ENCODE measurements at regions not wholly inside any gene's neighbourhood (a gene's known extent, or its start where the extent isn't known, plus 50 kb on each side); places are given as distances from the start of the nearest gene placed in this dataset.

DNA sequence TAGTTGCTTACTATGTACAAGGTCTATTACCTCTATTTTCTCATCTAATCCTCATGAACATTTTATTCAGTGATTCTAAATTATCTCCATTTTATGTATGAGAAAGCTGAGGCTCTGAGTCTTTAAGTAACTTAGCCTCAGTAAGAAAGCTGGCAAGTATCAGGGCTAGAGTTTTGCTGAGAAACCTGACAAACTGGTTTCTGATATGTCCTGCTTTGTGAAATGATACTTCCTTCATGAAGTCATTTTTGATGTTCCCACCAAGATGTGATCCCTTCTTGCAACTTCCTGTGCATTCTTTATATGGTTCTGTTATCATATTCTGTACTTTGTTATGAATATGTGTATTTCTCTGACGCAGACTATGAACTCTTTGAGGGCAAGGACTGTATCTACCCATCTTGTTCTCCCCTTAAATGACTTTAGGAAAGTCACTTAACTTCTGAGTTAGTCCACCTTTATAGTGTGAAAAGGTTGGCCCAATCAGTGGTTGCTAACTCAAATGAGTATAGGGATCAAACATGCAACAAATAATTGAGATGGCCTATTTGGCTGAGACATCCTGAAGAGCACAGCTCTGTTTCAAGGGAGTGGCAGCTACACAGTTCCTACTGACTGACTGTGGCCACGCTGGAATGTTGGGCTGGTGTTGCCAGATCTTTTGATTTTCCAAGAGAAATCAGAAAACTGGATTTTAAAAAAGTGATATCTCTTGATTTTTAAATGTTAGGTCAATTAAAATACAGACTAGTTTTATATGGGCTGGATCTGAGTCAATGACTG is 127.9 kb upstream of the AMOT start:
- Histone ChIP-seq H3K4me1 (ENCODE audit: control insufficient read depth in 1 of 2, extremely low read depth in 1 of 2, insufficient read depth in 2 of 2, low read length in 2 of 2) (no peaks in the 10 kb centered on the region), H3K27ac (ENCODE audit: low read length) (no peak overlapping the region), H3K27me3 (replicated peaks in 1 of 2; ENCODE audit: control insufficient read depth in 2 of 2, extremely low read depth in 1 of 2, insufficient read depth in 2 of 2, low read length in 1 of 2) (no peaks in the 10 kb centered on the region), H3K36me3 (ENCODE audit: control insufficient read depth in 2 of 2, extremely low read depth in 1 of 2, insufficient read depth in 1 of 2, low read length in 1 of 2) (no peaks in the 10 kb centered on the region), H3K4me3 (ENCODE audit: control insufficient read depth in 1 of 2, extremely low read depth in 1 of 2, low read length in 1 of 2) (no peak overlapping the region), H3K9me3 (no peaks in the 10 kb centered on the region)
- H3K4me1 Mint-ChIP-seq: no peaks in the 10 kb centered on the region
- ATAC-seq (replicated peaks in 1 of 4) (no peak), DNase-seq (no peak)
- no peak overlapping the region for H3K4me3 Mint-ChIP-seq
- H3K27ac Mint-ChIP-seq: no peak overlapping the region
- H3K27me3 Mint-ChIP-seq: peaks cover 0 to 18% of the 10 kb centered on the region in 2 donors
- H3K36me3 Mint-ChIP-seq: no peaks in the 10 kb centered on the region
- H3K9me3 Mint-ChIP-seq: no peaks in the 10 kb centered on the region
- CTCF ChIA-PET: no interaction called here
- WGBS (ENCODE audit: insufficient coverage): no CpG with 5 or more reads among the region's 2 CpGs
- POLR2A ChIA-PET: no interaction called here

DNA sequence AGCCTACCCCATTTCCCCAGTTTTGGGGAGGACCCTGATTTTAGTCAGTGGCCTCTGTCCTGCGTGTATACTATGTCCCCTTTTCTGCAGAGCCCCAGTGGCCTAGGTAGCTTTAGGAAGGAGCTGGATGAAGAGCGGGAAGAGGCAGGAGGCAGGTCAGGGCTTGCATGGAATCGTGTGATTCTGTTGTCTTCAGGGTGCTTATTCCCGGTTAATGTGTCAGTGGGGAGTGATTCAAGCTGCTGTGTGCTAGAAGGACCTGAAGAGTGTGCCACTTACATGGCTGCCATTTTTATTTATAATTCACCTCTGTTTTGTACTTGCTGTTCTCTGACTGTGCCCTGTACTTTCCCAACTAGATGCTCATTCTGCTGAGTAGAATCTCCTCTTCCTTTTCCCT is 127.3 kb upstream of the AMOT start:
- WGBS (ENCODE audit: insufficient coverage): no CpG with 5 or more reads among the region's 4 CpGs
- CTCF ChIA-PET: no interaction called here
- no peak overlapping the region for H3K27ac ChIP-seq (ENCODE audit: low read length)
- no peaks in the 10 kb centered on the region for H3K4me1 ChIP-seq (ENCODE audit: control insufficient read depth in 1 of 2, extremely low read depth in 1 of 2, insufficient read depth in 2 of 2, low read length in 2 of 2)
- Mint-ChIP-seq H3K4me1 (no peaks in the 10 kb centered on the region), H3K27ac (no peak overlapping the region), H3K27me3 (peaks cover 0 to 18% of the 10 kb centered on the region in 2 donors), H3K36me3 (no peaks in the 10 kb centered on the region), H3K9me3 (no peaks in the 10 kb centered on the region), H3K4me3 (no peak overlapping the region)
- H3K36me3 ChIP-seq (ENCODE audit: control insufficient read depth in 2 of 2, extremely low read depth in 1 of 2, insufficient read depth in 1 of 2, low read length in 1 of 2): no peaks in the 10 kb centered on the region
- H3K9me3 ChIP-seq: no peaks in the 10 kb centered on the region
- H3K4me3 ChIP-seq (ENCODE audit: control insufficient read depth in 1 of 2, extremely low read depth in 1 of 2, low read length in 1 of 2): no peak overlapping the region
- no peak for ATAC-seq (replicated peaks in 1 of 4)
- no peaks in the 10 kb centered on the region for H3K27me3 ChIP-seq (replicated peaks in 1 of 2; ENCODE audit: control insufficient read depth in 2 of 2, extremely low read depth in 1 of 2, insufficient read depth in 2 of 2, low read length in 1 of 2)
- POLR2A ChIA-PET: no interaction called here
- no peak for DNase-seq

DNA sequence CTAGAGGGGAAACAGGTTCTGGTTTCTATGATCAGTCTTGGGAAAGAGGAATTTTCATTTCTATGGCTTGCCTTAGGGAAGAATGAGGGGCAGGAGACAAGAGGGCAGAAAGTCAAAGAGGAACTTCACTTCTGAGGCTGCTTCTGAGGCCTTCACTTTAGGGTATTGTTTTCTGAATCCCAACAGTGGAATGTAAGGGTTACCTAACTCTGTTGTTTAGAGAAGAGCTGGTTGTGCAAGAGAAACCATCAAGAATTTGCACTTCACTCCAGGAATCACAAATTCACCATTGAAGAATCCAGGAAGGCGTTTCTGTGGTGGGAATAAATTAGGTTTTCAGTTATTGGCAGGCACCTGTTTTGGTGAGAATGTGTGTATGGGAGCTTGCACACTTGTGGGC is 126.7 kb upstream of the AMOT start:
- no peaks in the 10 kb centered on the region for H3K9me3 ChIP-seq
- CTCF ChIA-PET: no interaction called here
- H3K4me3 ChIP-seq (ENCODE audit: control insufficient read depth in 1 of 2, extremely low read depth in 1 of 2, low read length in 1 of 2): no peak overlapping the region
- Mint-ChIP-seq H3K27ac (no peak overlapping the region), H3K4me1 (no peaks in the 10 kb centered on the region), H3K9me3 (no peaks in the 10 kb centered on the region), H3K4me3 (no peak overlapping the region), H3K36me3 (no peaks in the 10 kb centered on the region), H3K27me3 (peaks cover 0 to 18% of the 10 kb centered on the region in 2 donors)
- H3K27me3 ChIP-seq (replicated peaks in 1 of 2; ENCODE audit: control insufficient read depth in 2 of 2, extremely low read depth in 1 of 2, insufficient read depth in 2 of 2, low read length in 1 of 2): no peaks in the 10 kb centered on the region
- no peaks in the 10 kb centered on the region for H3K36me3 ChIP-seq (ENCODE audit: control insufficient read depth in 2 of 2, extremely low read depth in 1 of 2, insufficient read depth in 1 of 2, low read length in 1 of 2)
- no peaks in the 10 kb centered on the region for H3K4me1 ChIP-seq (ENCODE audit: control insufficient read depth in 1 of 2, extremely low read depth in 1 of 2, insufficient read depth in 2 of 2, low read length in 2 of 2)
- ATAC-seq (replicated peaks in 1 of 4): no peak
- no CpG with 5 or more reads among the region's 1 CpG for WGBS (ENCODE audit: insufficient coverage)
- no peak for DNase-seq
- POLR2A ChIA-PET: no interaction called here
- H3K27ac ChIP-seq (ENCODE audit: low read length): no peak overlapping the region

DNA sequence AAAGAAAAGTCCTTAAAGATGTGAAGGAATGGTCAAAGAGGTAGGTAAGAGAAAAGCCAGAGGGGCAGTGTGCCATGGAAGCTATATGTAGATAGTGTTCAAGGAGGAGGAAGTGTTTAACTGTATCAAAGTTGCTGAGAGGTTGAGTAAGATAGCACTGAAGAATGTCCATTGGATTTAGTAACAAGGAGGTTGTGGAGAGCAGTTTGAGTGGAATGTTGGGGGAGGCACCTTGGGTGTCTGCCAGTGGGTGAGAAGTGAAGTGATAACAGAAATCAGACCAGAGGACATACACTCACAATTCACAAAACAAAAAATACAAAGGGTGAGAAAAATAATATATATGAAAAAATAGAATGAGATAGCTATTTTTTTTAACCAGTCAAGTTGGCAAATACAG is 121.3 kb upstream of the AMOT start:
- Mint-ChIP-seq H3K27ac (no peak overlapping the region), H3K4me1 (no peaks in the 10 kb centered on the region), H3K27me3 (peaks cover 0 to 7% of the 10 kb centered on the region in 2 donors), H3K36me3 (no peaks in the 10 kb centered on the region), H3K4me3 (no peak overlapping the region), H3K9me3 (no peaks in the 10 kb centered on the region)
- Histone ChIP-seq H3K27ac (ENCODE audit: low read length) (no peak overlapping the region), H3K27me3 (replicated peaks in 1 of 2; ENCODE audit: control insufficient read depth in 2 of 2, extremely low read depth in 1 of 2, insufficient read depth in 2 of 2, low read length in 1 of 2) (no peaks in the 10 kb centered on the region), H3K36me3 (ENCODE audit: control insufficient read depth in 2 of 2, extremely low read depth in 1 of 2, insufficient read depth in 1 of 2, low read length in 1 of 2) (no peaks in the 10 kb centered on the region), H3K4me3 (ENCODE audit: control insufficient read depth in 1 of 2, extremely low read depth in 1 of 2, low read length in 1 of 2) (no peak overlapping the region), H3K9me3 (no peaks in the 10 kb centered on the region), H3K4me1 (ENCODE audit: control insufficient read depth in 1 of 2, extremely low read depth in 1 of 2, insufficient read depth in 2 of 2, low read length in 2 of 2) (no peaks in the 10 kb centered on the region)
- POLR2A ChIA-PET: interaction anchor here in 1 of 2 donors (0.5 kb wide), 1 partner anchor 98 kb away, joined by 6 read pairs; no protein-coding TSS in a partner anchor
- ATAC-seq (replicated peaks in 1 of 4): no peak
- no peak for DNase-seq
- CTCF ChIA-PET: no interaction called here

DNA sequence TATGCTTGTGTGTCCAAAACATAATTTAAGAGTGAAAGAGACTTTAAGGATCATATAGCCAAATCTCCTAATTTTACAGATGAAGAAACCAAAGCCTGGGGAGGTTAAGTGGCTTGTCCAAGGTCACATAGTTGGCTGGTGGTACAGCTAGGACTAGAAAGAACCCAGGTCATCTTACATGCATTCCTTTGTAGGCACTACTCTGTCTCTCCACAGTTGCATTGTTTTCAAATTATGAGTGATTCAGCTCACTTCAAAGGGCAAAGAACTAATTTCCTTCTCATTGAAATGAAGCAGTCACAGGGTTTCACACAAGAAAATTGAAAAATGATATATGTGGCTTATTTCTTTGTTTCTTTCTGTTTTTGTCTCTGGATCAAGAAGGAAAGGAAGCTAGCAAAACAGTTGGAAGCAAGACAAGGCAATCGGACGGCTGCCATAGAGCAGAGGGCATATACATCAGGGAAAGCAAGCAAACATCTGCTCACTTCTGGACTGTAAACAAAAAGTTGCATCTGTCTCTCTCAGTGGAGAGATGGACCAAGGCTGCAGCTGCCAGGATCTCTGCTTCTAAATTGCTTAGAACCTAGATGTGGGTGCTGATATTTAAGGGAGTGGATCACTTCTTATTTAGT is 107.5 kb upstream of the AMOT start:
- no peak for DNase-seq
- no peaks in the 10 kb centered on the region for H3K27me3 ChIP-seq (replicated peaks in 1 of 2; ENCODE audit: control insufficient read depth in 2 of 2, extremely low read depth in 1 of 2, insufficient read depth in 2 of 2, low read length in 1 of 2)
- no peaks in the 10 kb centered on the region for H3K36me3 ChIP-seq (ENCODE audit: control insufficient read depth in 2 of 2, extremely low read depth in 1 of 2, insufficient read depth in 1 of 2, low read length in 1 of 2)
- no peaks in the 10 kb centered on the region for H3K4me1 ChIP-seq (ENCODE audit: control insufficient read depth in 1 of 2, extremely low read depth in 1 of 2, insufficient read depth in 2 of 2, low read length in 2 of 2)
- ATAC-seq (replicated peaks in 1 of 4): no peak
- CTCF ChIA-PET: no interaction called here
- no peaks in the 10 kb centered on the region for H3K9me3 ChIP-seq
- no peak overlapping the region for H3K4me3 ChIP-seq (ENCODE audit: control insufficient read depth in 1 of 2, extremely low read depth in 1 of 2, low read length in 1 of 2)
- Mint-ChIP-seq H3K36me3 (no peaks in the 10 kb centered on the region), H3K27ac (no peak overlapping the region), H3K9me3 (no peaks in the 10 kb centered on the region), H3K4me1 (no peaks in the 10 kb centered on the region), H3K4me3 (no peak overlapping the region), H3K27me3 (peaks cover 0 to 17% of the 10 kb centered on the region in 2 donors)
- POLR2A ChIA-PET: no interaction called here
- WGBS (ENCODE audit: insufficient coverage): 100% methylated on average over 2 of the region's 2 CpGs
- no peak overlapping the region for H3K27ac ChIP-seq (ENCODE audit: low read length)

DNA sequence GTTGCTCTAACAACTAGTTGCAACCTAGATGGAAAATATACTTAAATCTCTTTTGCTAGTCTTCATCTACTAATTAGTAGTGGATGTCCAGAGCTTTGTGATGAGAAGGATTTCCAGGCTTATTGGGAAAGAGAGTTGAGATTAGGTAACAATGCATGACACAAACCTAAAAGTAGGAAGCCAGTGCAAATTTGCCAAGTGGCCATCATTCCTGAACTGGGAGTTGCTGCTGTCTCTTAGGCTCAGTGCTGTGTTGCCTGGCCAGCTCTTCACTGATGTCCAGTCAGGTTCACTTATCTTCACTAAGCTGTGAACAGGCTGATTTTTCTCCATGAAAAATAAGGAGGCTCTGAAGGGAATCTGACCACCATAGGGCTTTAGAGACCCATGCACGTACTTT is 105.6 kb upstream of the AMOT start:
- H3K4me1 Mint-ChIP-seq: no peaks in the 10 kb centered on the region
- peaks cover 0 to 7% of the 10 kb centered on the region in 2 donors for H3K27me3 Mint-ChIP-seq
- Histone ChIP-seq H3K27ac (ENCODE audit: low read length) (no peak overlapping the region), H3K4me1 (ENCODE audit: control insufficient read depth in 1 of 2, extremely low read depth in 1 of 2, insufficient read depth in 2 of 2, low read length in 2 of 2) (no peaks in the 10 kb centered on the region), H3K36me3 (ENCODE audit: control insufficient read depth in 2 of 2, extremely low read depth in 1 of 2, insufficient read depth in 1 of 2, low read length in 1 of 2) (no peaks in the 10 kb centered on the region), H3K9me3 (no peaks in the 10 kb centered on the region), H3K4me3 (ENCODE audit: control insufficient read depth in 1 of 2, extremely low read depth in 1 of 2, low read length in 1 of 2) (no peak overlapping the region), H3K27me3 (replicated peaks in 1 of 2; ENCODE audit: control insufficient read depth in 2 of 2, extremely low read depth in 1 of 2, insufficient read depth in 2 of 2, low read length in 1 of 2) (no peaks in the 10 kb centered on the region)
- POLR2A ChIA-PET: no interaction called here
- H3K4me3 Mint-ChIP-seq: no peak overlapping the region
- ATAC-seq (replicated peaks in 1 of 4) (no peak), DNase-seq (no peak)
- CTCF ChIA-PET: interaction anchor here in 1 of 2 donors (0.7 kb wide), 1 partner anchor 1394 kb away, joined by 3 read pairs; no protein-coding TSS in a partner anchor
- H3K27ac Mint-ChIP-seq: no peak overlapping the region
- H3K9me3 Mint-ChIP-seq: no peaks in the 10 kb centered on the region
- H3K36me3 Mint-ChIP-seq: no peaks in the 10 kb centered on the region
- no CpG with 5 or more reads among the region's 1 CpG for WGBS (ENCODE audit: insufficient coverage)
